H9 (cell line): ENCODE measurements at regions not wholly inside any gene's neighbourhood (a gene's known extent, or its start where the extent isn't known, plus 50 kb on each side); places are given as distances from the start of the nearest gene placed in this dataset.

Source experiments
- DNase-seq: peaks from one replicate; pipeline ENCODE4 v3.0.0-alpha.2; 2017
- H2AFZ ChIP-seq: one replicate; pipeline ENCODE4 v1.6.1; 2013; ENCODE audit warnings: mild to moderate bottlenecking, low read length, control low read depth, moderate library complexity
- H2AK5ac ChIP-seq: 2 replicates; pipeline ENCODE4 v1.6.1; 2013; ENCODE audit warnings: low read length, control low read depth, mixed read lengths; ENCODE audit not compliant: insufficient read length
- H2BK120ac ChIP-seq: one replicate; pipeline ENCODE4 v1.6.1; 2013; ENCODE audit warnings: low read depth, mild to moderate bottlenecking, low read length, control low read depth, inconsistent platforms; ENCODE audit not compliant: poor library complexity, severe bottlenecking
- H2BK12ac ChIP-seq: 2 replicates; pipeline ENCODE4 v1.6.1; 2013; ENCODE audit warnings: low read length, control low read depth, mixed read lengths, low read depth; ENCODE audit not compliant: insufficient read length
- H2BK15ac ChIP-seq: 2 replicates; pipeline ENCODE4 v1.6.1; 2013; ENCODE audit warnings: low read depth, low read length, control low read depth
- H2BK20ac ChIP-seq: one replicate; pipeline ENCODE4 v1.6.1; 2013; ENCODE audit warnings: low read depth, mild to moderate bottlenecking, low read length, control low read depth, inconsistent platforms; ENCODE audit not compliant: poor library complexity, severe bottlenecking
- H2BK5ac ChIP-seq: 2 replicates; pipeline ENCODE4 v1.6.1; 2013; ENCODE audit warnings: low read length, control low read depth, mixed read lengths; ENCODE audit not compliant: insufficient read length
- H3K14ac ChIP-seq: 2 replicates; pipeline ENCODE4 v1.6.1; 2013; ENCODE audit warnings: low read length, control low read depth; ENCODE audit not compliant: insufficient read depth
- H3K18ac ChIP-seq: 2 replicates; pipeline ENCODE4 v1.6.1; 2013; ENCODE audit warnings: low read depth, mild to moderate bottlenecking, mixed read lengths, low read length, control low read depth; ENCODE audit not compliant: insufficient read length
- H3K23ac ChIP-seq: 2 replicates; pipeline ENCODE4 v1.6.1; 2013; ENCODE audit warnings: low read length, control low read depth, mixed read lengths, low read depth; ENCODE audit not compliant: insufficient read length
- H3K23me2 ChIP-seq: 2 replicates; pipeline ENCODE4 v1.6.1; 2013; ENCODE audit warnings: low read depth, mild to moderate bottlenecking, mixed read lengths, low read length, control low read depth; ENCODE audit not compliant: insufficient read length, poor library complexity, severe bottlenecking
- H3K27ac ChIP-seq: 2 replicates; pipeline ENCODE4 v1.5.1; 2013; ENCODE audit warnings: low read length, control low read depth, mixed read lengths, low read depth; ENCODE audit not compliant: insufficient read length
- H3K27me3 ChIP-seq: 2 replicates; pipeline ENCODE4 v1.6.1; 2013; ENCODE audit warnings: low read length, control low read depth, inconsistent platforms; ENCODE audit not compliant: insufficient read depth
- H3K4ac ChIP-seq: 2 replicates; pipeline ENCODE4 v1.6.1; 2013; ENCODE audit warnings: low read depth, mild to moderate bottlenecking, control low read depth, inconsistent platforms, low read length, moderate library complexity
- H3K4me1 ChIP-seq: 2 replicates; pipeline ENCODE4 v1.6.1; 2013; ENCODE audit warnings: low read length, control low read depth, inconsistent platforms; ENCODE audit not compliant: insufficient read depth
- H3K4me2 ChIP-seq: 2 replicates; pipeline ENCODE4 v1.6.1; 2013; ENCODE audit warnings: low read length, control low read depth, mixed read lengths; ENCODE audit not compliant: insufficient read length, insufficient read depth
- H3K56ac ChIP-seq: 2 replicates; pipeline ENCODE4 v1.6.1; 2013; ENCODE audit warnings: low read depth, mild to moderate bottlenecking, mixed read lengths, low read length, control low read depth; ENCODE audit not compliant: insufficient read length
- H3K79me1 ChIP-seq: 2 replicates; pipeline ENCODE4 v1.6.1; 2013; ENCODE audit warnings: low read depth, mild to moderate bottlenecking, moderate library complexity, low read length, control low read depth, inconsistent platforms; ENCODE audit not compliant: insufficient read depth, poor library complexity, severe bottlenecking
- H3K79me2 ChIP-seq: 2 replicates; pipeline ENCODE4 v1.6.1; 2013; ENCODE audit warnings: low read length, control low read depth, inconsistent platforms; ENCODE audit not compliant: insufficient read depth
- H3K9ac ChIP-seq: 2 replicates; pipeline ENCODE4 v1.6.1; 2013; ENCODE audit warnings: low read length, control low read depth, mixed read lengths; ENCODE audit not compliant: insufficient read length; ENCODE audit errors: extremely low read depth
- H3K9me3 ChIP-seq: one replicate; pipeline ENCODE4 v1.6.1; 2013; ENCODE audit warnings: low read depth, low read length, inconsistent platforms; ENCODE audit not compliant: control insufficient read depth
- H3T11ph ChIP-seq: one replicate; pipeline ENCODE4 v1.6.1; 2013; ENCODE audit warnings: mild to moderate bottlenecking, low read length, control low read depth, inconsistent platforms
- H4K20me1 ChIP-seq: one replicate; pipeline ENCODE4 v1.6.1; 2013; ENCODE audit not compliant: control insufficient read depth, insufficient read length, insufficient read depth
- H4K5ac ChIP-seq: 2 replicates; pipeline ENCODE4 v1.6.1; 2013; ENCODE audit warnings: low read depth, mild to moderate bottlenecking, mixed read lengths, low read length, control low read depth; ENCODE audit not compliant: insufficient read length
- H4K8ac ChIP-seq: replicated peaks from 2 replicates; pipeline ENCODE4 v1.6.1; 2013; ENCODE audit warnings: low read length, control low read depth, mixed read lengths, low read depth; ENCODE audit not compliant: insufficient read length
- H4K91ac ChIP-seq: 2 replicates; pipeline ENCODE4 v1.6.1; 2013; ENCODE audit warnings: low read depth, mild to moderate bottlenecking, moderate library complexity, mixed read lengths, low read length, control low read depth; ENCODE audit not compliant: insufficient read length
- H3K27ac Mint-ChIP-seq, 3 experiments: 2 replicates in 2 of 3; 3 replicates in 1 of 3; pipeline ENCODE4 v1.8.0; 2020 to 2021; ENCODE audit warnings: mixed read lengths in 3 of 3, mild to moderate bottlenecking in 1 of 3, moderate library complexity in 1 of 3
- H3K27me3 Mint-ChIP-seq: 2 replicates; pipeline ENCODE4 v1.8.0; 2021; ENCODE audit warnings: low read depth, mild to moderate bottlenecking, moderate library complexity, mixed read lengths
- H3K36me3 Mint-ChIP-seq, 3 experiments: 2 replicates in 2 of 3; 3 replicates in 1 of 3; pipeline ENCODE4 v1.8.0; 2020 to 2021; ENCODE audit warnings: low read depth in 3 of 3, mixed read lengths in 3 of 3; ENCODE audit not compliant: insufficient read depth in 1 of 3
- H3K4me1 Mint-ChIP-seq, 2 experiments: 2 replicates each; pipeline ENCODE4 v1.8.0; 2020; ENCODE audit warnings: mixed read lengths in 2 of 2
- H3K4me3 Mint-ChIP-seq, 2 experiments: 2 replicates in 1 of 2; 3 replicates in 1 of 2; pipeline ENCODE4 v1.8.0; 2020 to 2021; ENCODE audit warnings: mild to moderate bottlenecking in 2 of 2, mixed read lengths in 2 of 2, moderate library complexity in 1 of 2
- H3K9me3 Mint-ChIP-seq, 2 experiments: 2 replicates in 1 of 2; 3 replicates in 1 of 2; pipeline ENCODE4 v1.8.0; 2020; ENCODE audit warnings: mild to moderate bottlenecking in 2 of 2, mixed read lengths in 2 of 2, moderate library complexity in 1 of 2
- CTCF ChIP-seq: fragments of 200-600 bp; sonication (generic); conservative IDR thresholded peaks from 3 replicates; pipeline ENCODE4 v1.8.0; 2021; ENCODE audit warnings: antibody characterized with exemption, mild to moderate bottlenecking
- WGBS: extraction: QIAGEN DNeasy Blood & Tissue Kit; methylation state at CpG from one replicate; pipeline ENCODE4 v1.1.7; 2013; ENCODE audit warnings: missing lambda C conversion rate, low lambda C conversion rate, mixed read lengths; ENCODE audit not compliant: insufficient read length; ENCODE audit errors: extremely low coverage; 5-methylcytosine and 5-hydroxymethylcytosine counted together

GRCh38 chr14:87837296-87837695 is 155.7 kb downstream of the GALC start:
- no CpG with 5 or more reads among the region's 1 CpG for WGBS
- Histone ChIP-seq H3K23ac (no peak overlapping the region), H2BK120ac (no peak overlapping the region), H3K27ac (no peak overlapping the region), H3K4me1 (no peaks in the 10 kb centered on the region), H4K8ac (no peak overlapping the region), H3K27me3 (no peaks in the 10 kb centered on the region; the same call in 1 of the 2 replicates), H4K5ac (no peak overlapping the region), H3K14ac (no peak overlapping the region), H3K79me1 (no peaks in the 10 kb centered on the region), H2BK20ac (no peak overlapping the region), H4K20me1 (no peaks in the 10 kb centered on the region), H3K23me2 (no peaks in the 10 kb centered on the region), H3K9me3 (no peaks in the 10 kb centered on the region), H3K9ac (no peak overlapping the region), H2BK5ac (no peak overlapping the region), H4K91ac (no peak overlapping the region), H2AFZ (no peak overlapping the region), H2BK12ac (no peak overlapping the region), H3K4me2 (no peak overlapping the region), H3K56ac (no peak overlapping the region), H3T11ph (no peak overlapping the region), H3K4ac (no peak overlapping the region), H3K79me2 (no peaks in the 10 kb centered on the region), H2BK15ac (no peak overlapping the region), H3K18ac (no peak overlapping the region), H2AK5ac (no peak overlapping the region)
- Mint-ChIP-seq H3K4me1 (no peaks in the 10 kb centered on the region), H3K27me3 (no peaks in the 10 kb centered on the region), H3K27ac (no peak overlapping the region), H3K36me3 (peaks cover 0 to 5% (median 0%) of the 10 kb centered on the region in 3 experiments; a peak in 4 of 7 replicates), H3K4me3 (no peak overlapping the region), H3K9me3 (peaks cover 4% of the 10 kb centered on the region in 2 experiments; a peak in 4 of 5 replicates)
- no peak for TF ChIP-seq CTCF
- DNase-seq, result no peak
